Uterus (tissue), 2 donors: ENCODE measurements at regions not wholly inside any gene's neighbourhood (a gene's known extent, or its start where the extent isn't known, plus 50 kb on each side); places are given as distances from the start of the nearest gene placed in this dataset.

Experiments used
- POLR2A ChIP-seq, 2 donors: fragments of 450-650 bp; IDR thresholded peaks; one replicate each; pipeline ENCODE4 v1.6.1; 2016; ENCODE audit warnings: antibody characterized with exemption in 2 of 2, mild to moderate bottlenecking in 1 of 2, moderate library complexity in 1 of 2
- TF ChIP-seq, protein P1 (sequence below), 4 experiments: fragments of 200-600 bp in 2 of 4; fragments of 450-650 bp in 2 of 4; sonication (generic) in 2 of 4; IDR thresholded peaks; one replicate each; pipeline ENCODE4 v1.5.1; 2016 to 2019; ENCODE audit warnings: antibody characterized with exemption in 4 of 4, mild to moderate bottlenecking in 2 of 4, moderate library complexity in 1 of 4

DNA sequence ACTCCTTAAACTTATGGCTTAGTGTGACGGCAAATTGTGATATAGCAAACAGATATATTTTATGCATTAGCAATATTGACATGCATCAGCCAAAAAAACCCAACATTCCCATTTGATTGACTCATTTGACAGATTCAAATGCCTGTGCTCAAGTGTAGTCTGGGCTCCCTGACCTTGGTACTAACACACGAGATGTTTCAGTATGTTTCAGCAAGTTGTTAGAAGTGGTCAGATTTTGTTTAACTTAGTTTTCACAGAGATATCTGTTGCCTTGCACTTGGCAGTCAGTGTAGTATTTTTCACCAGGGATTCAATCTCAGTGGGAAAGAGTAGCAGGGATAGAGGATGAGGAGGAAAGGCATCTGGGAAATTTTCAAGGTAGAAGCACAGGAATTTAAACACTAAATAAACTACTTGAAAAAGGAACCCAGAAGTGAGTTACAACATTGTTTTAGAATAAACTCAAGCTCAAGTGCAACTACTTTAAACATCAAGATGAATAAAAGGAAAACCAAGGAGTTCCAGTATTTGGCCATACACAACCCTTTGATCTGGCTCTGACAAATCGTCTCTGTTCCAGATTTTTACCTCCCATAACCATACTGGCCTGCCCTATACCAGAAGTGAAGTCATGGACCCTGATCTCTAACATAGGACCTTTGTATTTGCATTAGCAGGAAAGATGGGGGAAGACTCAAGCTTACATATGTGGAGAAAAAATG, 56.5 kb upstream of the BLID start:
- TF ChIP-seq, protein P1, sequence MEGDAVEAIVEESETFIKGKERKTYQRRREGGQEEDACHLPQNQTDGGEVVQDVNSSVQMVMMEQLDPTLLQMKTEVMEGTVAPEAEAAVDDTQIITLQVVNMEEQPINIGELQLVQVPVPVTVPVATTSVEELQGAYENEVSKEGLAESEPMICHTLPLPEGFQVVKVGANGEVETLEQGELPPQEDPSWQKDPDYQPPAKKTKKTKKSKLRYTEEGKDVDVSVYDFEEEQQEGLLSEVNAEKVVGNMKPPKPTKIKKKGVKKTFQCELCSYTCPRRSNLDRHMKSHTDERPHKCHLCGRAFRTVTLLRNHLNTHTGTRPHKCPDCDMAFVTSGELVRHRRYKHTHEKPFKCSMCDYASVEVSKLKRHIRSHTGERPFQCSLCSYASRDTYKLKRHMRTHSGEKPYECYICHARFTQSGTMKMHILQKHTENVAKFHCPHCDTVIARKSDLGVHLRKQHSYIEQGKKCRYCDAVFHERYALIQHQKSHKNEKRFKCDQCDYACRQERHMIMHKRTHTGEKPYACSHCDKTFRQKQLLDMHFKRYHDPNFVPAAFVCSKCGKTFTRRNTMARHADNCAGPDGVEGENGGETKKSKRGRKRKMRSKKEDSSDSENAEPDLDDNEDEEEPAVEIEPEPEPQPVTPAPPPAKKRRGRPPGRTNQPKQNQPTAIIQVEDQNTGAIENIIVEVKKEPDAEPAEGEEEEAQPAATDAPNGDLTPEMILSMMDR (IDR thresholded peaks at IDR 0.05) = no peak
- TF ChIP-seq POLR2A (IDR thresholded peaks at IDR 0.05) = no peak
